Heart right ventricle (tissue), 16 donors: ENCODE measurements at regions not wholly inside any gene's neighbourhood (a gene's known extent, or its start where the extent isn't known, plus 50 kb on each side); places are given as distances from the start of the nearest gene placed in this dataset.

Source experiments
- ATAC-seq, 8 donors: fragments of 200-7000 bp; cut with Tn5 transposase; one replicate each; pipeline ENCODE4 v1.9.1; 2020; ENCODE audit warnings: mild to moderate bottlenecking in 8 of 8, moderate library complexity in 8 of 8, moderate number of reproducible peaks in 1 of 8
- DNase-seq, 2 donors: peaks; one replicate each; pipeline ENCODE4 v3.0.0-alpha.2; 2020
- H3K27ac ChIP-seq, 10 donors: fragments of 200-600 bp; sonication (generic) in 2 of 10; one replicate each; pipeline versions ENCODE4 v1.5.0 to v1.8.0; 2020 to 2022; ENCODE audit warnings: mild to moderate bottlenecking in 3 of 10
- H3K27me3 ChIP-seq, 7 donors: fragments of 200-600 bp; one replicate each; pipeline ENCODE4 v1.8.0; 2021 to 2022; ENCODE audit warnings: mild to moderate bottlenecking in 2 of 7
- H3K36me3 ChIP-seq, 9 donors: fragments of 200-600 bp; sonication (generic) in 1 of 9; one replicate each; pipeline versions ENCODE4 v1.5.0 to v1.8.0; 2020 to 2022; ENCODE audit warnings: mild to moderate bottlenecking in 2 of 9
- H3K4me1 ChIP-seq, 9 donors: fragments of 200-600 bp; sonication (generic) in 1 of 9; one replicate each; pipeline versions ENCODE4 v1.5.0 to v1.8.0; 2020 to 2022; ENCODE audit warnings: mild to moderate bottlenecking in 4 of 9
- H3K4me3 ChIP-seq, 10 donors: fragments of 200-600 bp; sonication (generic) in 2 of 10; one replicate each; pipeline versions ENCODE4 v1.5.0 to v1.8.0; 2020 to 2022; ENCODE audit warnings: mild to moderate bottlenecking in 7 of 10, moderate library complexity in 2 of 10
- H3K9me3 ChIP-seq, 11 donors: fragments of 200-600 bp in 10 of 11; sonication (generic) in 2 of 11; one replicate each; pipeline versions ENCODE4 v1.5.0 to v1.8.0; 2013 to 2022; ENCODE audit warnings: mild to moderate bottlenecking in 2 of 11, control low read depth in 1 of 11, moderate library complexity in 1 of 11
- WGBS, 2 donors: extraction: QIAGEN DNeasy Blood & Tissue Kit; methylation state at CpG; one replicate each; pipeline ENCODE4 v1.1.7; 2013; ENCODE audit warnings: inconsistent platforms in 1 of 2; 5-methylcytosine and 5-hydroxymethylcytosine counted together
- intact Hi-C, 10 donors: fragments of 100-400 bp; cut with DNase I; formaldehyde crosslinking; loops; one replicate each; pipeline versions ENCODE4 v1.11.1 to v1.14.2; 2022
- TF ChIP-seq, protein P1 (sequence below), 9 donors: fragments of 200-600 bp; sonication (generic) in 2 of 9; IDR thresholded peaks; one replicate each; pipeline versions ENCODE4 v1.5.0 to v1.8.0; 2021 to 2022; ENCODE audit warnings: antibody characterized with exemption in 9 of 9, mild to moderate bottlenecking in 5 of 9, moderate library complexity in 1 of 9
- donor health status: Arrhythmogenic right ventricular cardiomyopathy.
- donor health status: ischemic (EF 13 %, LVEDD 7.1; RV severe dilation, severe dysfunction).
- donor health status: healthy with polysubstance abuse.
- donor health status: DM: no; HTN: yes; CAD: no.
- donor health status: DM: no; HTN: no; CAD: no.
- donor health status: ischemic (EF 25% LVEDD 6.9; RV normal size, moderate dysfunction).
- donor health status: ischemic (EF 25% LVEDD 5.7; RV mildly dilated, moderate dysfunction).
- donor health status: healthy.
- donor health status: DM: yes; HTN: yes; CAD: no.
- donor health status: Ischemic cardiomyopathy.
- donor health status: ischemic (EF 35%, LVEDD 5.7; RV mildly dilated, moderate dysfunction).
- donor health status: nonischemic (EF 11% LVEDD 7.7; RV severe dilation, severe dysfunction).
- donor health status: DM: yes; HTN: yes; CAD: no.
- donor health status: PGD.
- donor health status: ischemic (EF 29% LVEDD 5.4; RV normal size, mild dysfunction).
- donor health status: nonischemic (EF 23%, LVEDD 6.1; RV moderate dilation, normal function).

DNA sequence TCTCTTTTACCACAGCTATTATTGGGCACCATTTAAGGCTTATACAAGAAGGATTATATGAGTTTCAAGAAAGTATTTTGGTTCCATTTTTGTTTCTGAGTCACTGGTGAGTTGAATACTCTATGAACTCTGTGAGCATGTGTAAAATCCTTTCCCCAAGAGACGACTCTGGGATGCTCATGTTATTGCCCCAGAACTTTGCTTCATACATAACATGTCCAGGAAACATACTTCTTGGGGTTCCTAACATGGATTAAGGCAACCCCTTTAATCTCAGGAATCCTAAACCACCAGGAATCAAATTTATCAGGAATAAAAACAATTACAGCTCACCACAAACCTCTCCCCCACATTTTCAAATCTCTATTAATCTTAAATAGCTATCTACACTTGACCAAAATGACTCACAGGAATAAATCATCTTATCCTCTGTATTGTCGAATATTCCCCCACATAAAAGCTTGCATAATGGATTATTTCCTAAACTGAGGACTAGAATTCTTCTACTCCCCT, 117.5 kb upstream of the COL21A1 start:
- H3K4me1 ChIP-seq: peaks cover 0 to 52% (median 35%) of the 10 kb centered on the region in 9 donors
- 77 to 88% methylated on average over 2 of the region's 2 CpGs for WGBS, 2 donors
- DNase-seq (no peak), ATAC-seq (no peak)
- no peaks in the 10 kb centered on the region for H3K27me3 ChIP-seq
- no peak overlapping the region for H3K4me3 ChIP-seq
- TF ChIP-seq, protein P1, sequence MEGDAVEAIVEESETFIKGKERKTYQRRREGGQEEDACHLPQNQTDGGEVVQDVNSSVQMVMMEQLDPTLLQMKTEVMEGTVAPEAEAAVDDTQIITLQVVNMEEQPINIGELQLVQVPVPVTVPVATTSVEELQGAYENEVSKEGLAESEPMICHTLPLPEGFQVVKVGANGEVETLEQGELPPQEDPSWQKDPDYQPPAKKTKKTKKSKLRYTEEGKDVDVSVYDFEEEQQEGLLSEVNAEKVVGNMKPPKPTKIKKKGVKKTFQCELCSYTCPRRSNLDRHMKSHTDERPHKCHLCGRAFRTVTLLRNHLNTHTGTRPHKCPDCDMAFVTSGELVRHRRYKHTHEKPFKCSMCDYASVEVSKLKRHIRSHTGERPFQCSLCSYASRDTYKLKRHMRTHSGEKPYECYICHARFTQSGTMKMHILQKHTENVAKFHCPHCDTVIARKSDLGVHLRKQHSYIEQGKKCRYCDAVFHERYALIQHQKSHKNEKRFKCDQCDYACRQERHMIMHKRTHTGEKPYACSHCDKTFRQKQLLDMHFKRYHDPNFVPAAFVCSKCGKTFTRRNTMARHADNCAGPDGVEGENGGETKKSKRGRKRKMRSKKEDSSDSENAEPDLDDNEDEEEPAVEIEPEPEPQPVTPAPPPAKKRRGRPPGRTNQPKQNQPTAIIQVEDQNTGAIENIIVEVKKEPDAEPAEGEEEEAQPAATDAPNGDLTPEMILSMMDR (IDR thresholded peaks at IDR 0.05): no peak
- peak overlapping the region in 1 of 10 donors; percentile 10 for H3K27ac ChIP-seq
- H3K36me3 ChIP-seq: no peaks in the 10 kb centered on the region
- no peaks in the 10 kb centered on the region for H3K9me3 ChIP-seq
- intact Hi-C loops: loop anchor here in 5 of 10 donors (5.0 to 10.0 kb wide), 4 partner anchors 182 to 490 kb away; no protein-coding TSS in a partner anchor

DNA sequence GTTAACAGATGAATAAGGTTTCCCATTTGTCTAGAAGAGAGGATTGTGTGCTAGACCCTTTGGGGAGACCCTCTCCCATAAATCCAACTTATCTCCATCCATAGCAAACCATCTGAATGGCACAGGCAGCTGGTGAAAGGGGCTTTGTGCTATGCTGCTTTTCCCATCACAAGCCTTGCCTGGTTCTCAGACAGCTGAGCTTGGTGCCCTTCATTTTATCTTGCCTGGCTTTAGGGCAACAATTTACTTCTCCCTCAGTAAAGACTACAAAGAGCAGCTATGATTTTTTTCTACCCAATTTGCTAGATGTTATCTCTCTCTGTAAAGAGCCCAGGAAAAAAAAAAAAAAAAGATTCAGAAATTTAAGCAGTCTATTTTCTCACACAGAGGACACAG, 117.0 kb upstream of the COL21A1 start:
- Histone ChIP-seq H3K27me3 (no peaks in the 10 kb centered on the region), H3K27ac (peak overlapping the region in 1 of 10 donors; percentile 10), H3K36me3 (no peaks in the 10 kb centered on the region), H3K9me3 (no peaks in the 10 kb centered on the region), H3K4me1 (peaks cover 0 to 47% (median 30%) of the 10 kb centered on the region in 9 donors), H3K4me3 (no peak overlapping the region)
- TF ChIP-seq, protein P1 (IDR thresholded peaks at IDR 0.05): no peak
- no peak for ATAC-seq
- no peak for DNase-seq
- intact Hi-C loops: loop anchor here in 4 of 10 donors (5.0 to 10.0 kb wide), 3 partner anchors 188 to 490 kb away; no protein-coding TSS in a partner anchor

DNA sequence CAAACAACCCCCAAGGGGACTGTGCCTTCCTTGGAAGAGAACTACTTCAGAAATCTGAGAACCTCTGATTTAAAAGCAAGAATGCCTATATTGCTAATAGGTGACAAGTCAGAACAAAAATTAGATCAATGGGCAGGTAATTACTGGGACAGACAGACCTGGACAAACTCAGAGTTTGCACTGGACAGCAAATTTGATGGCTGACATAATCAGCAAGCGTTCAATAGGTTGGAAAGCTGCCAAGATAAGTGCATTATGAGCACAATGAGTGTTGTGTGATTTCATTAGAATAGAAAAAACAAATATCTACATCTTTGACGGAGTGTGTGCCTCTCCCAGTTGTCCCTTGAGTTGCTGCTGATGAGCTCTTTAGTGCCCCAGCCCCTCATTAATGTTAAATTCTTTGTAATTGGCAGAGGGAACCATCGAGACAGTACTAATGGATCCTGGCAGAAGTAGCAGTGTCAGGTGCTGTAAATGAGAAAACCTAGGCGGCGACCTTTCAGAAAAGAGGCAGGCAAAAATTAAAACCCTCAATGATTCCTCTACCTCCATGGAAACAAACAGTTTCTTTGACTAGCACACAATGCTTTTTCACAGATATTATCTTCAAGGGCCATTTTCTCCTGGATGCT, 116.5 kb upstream of the COL21A1 start:
- Histone ChIP-seq H3K27ac (peak overlapping the region in 1 of 10 donors; percentile 10), H3K4me3 (no peak overlapping the region), H3K36me3 (no peaks in the 10 kb centered on the region), H3K4me1 (peaks cover 0 to 42% (median 25%) of the 10 kb centered on the region in 9 donors), H3K27me3 (no peaks in the 10 kb centered on the region), H3K9me3 (no peaks in the 10 kb centered on the region)
- 70 to 83% methylated on average over 5 of the region's 5 CpGs for WGBS, 2 donors
- TF ChIP-seq, protein P1 (IDR thresholded peaks at IDR 0.05): no peak
- DNase-seq (no peak), ATAC-seq (no peak)
- intact Hi-C loops: loop anchor here in 4 of 10 donors (5.0 to 10.0 kb wide), 3 partner anchors 188 to 491 kb away; no protein-coding TSS in a partner anchor

DNA sequence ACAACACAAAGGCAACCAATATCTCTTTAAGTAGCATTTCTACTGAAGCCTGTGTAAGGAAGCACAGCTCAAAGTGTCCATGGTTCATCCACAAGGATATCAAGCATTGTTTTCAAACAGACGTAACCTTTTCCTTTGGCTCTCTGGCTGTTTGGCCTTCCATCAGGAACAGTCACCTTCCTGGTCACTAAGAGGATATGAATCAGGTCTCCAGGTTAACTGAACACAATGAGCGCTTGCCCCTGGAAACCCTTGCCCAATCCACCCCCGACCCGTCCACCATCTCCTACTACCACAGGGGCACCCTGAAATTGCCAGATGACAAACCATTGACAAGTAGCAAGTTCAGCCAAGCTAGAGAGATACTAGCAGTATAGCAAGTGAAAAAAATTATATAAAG, 114.4 kb upstream of the COL21A1 start:
- peak overlapping the region in 3 of 10 donors; percentile 29 to 55 (median 48) for H3K27ac ChIP-seq
- WGBS, 2 donors: 72 to 81% methylated on average over 4 of the region's 4 CpGs
- DNase-seq (peak in 1 of 2 donors; percentile 25), ATAC-seq (peak; percentile 36 to 80 (median 70))
- TF ChIP-seq, protein P1 (IDR thresholded peaks at IDR 0.05): no peak
- no peaks in the 10 kb centered on the region for H3K9me3 ChIP-seq
- no peak overlapping the region for H3K4me3 ChIP-seq
- intact Hi-C loops: loop anchor here in 4 of 10 donors (5.0 to 10.0 kb wide), 3 partner anchors 190 to 493 kb away; no protein-coding TSS in a partner anchor
- no peaks in the 10 kb centered on the region for H3K36me3 ChIP-seq
- H3K27me3 ChIP-seq: no peaks in the 10 kb centered on the region
- H3K4me1 ChIP-seq: peaks cover 0 to 23% (median 8%) of the 10 kb centered on the region in 9 donors
